ENCODE measurements at regions not wholly inside any gene's neighbourhood (a gene's known extent, or its start where the extent isn't known, plus 50 kb on each side); places are given as distances from the start of the nearest gene placed in this dataset.
"Not testable (repeated sequence)": the region's sequence is repeated elsewhere in the genome, so short reads cannot be mapped to it uniquely, and the experiment has no call there.

GRCh38 chr15:66878761-66879160 is 176.7 kb downstream of the SMAD6 start:
- WGBS, 3 donors, result 52 to 90% (median 85%) methylated on average over 4 of the region's 4 CpGs
- no peak overlapping the region for H3K27ac ChIP-seq (ENCODE audit: low read depth, low read length)

GRCh38 chr15:66879531-66880368 is 177.7 kb downstream of the SMAD6 start:
- 81 to 95% (median 90%) methylated on average over 8 of the region's 8 CpGs for WGBS, 3 donors
- no peak overlapping the region for H3K27ac ChIP-seq (ENCODE audit: low read depth, low read length)

GRCh38 chr15:66880380-66881155 is 178.5 kb downstream of the SMAD6 start:
- no peak overlapping the region for H3K27ac ChIP-seq (ENCODE audit: low read depth, low read length)
- 91 to 95% (median 93%) methylated on average over 11 of the region's 11 CpGs for WGBS, 3 donors

- WGBS, 3 donors, result 94 to 97% (median 96%) methylated on average over 12 of the region's 12 CpGs
- no peak overlapping the region for H3K27ac ChIP-seq (ENCODE audit: low read depth, low read length)
Measured at GRCh38 chr15:66881173-66881905, 179.3 kb downstream of the SMAD6 start.

- 74 to 88% (median 77%) methylated on average over 11 of the region's 11 CpGs for WGBS, 3 donors
- H3K27ac ChIP-seq (ENCODE audit: low read depth, low read length), result no peak overlapping the region
Measured at GRCh38 chr15:66882251-66883020, 180.4 kb downstream of the SMAD6 start.

- no peak overlapping the region for H3K27ac ChIP-seq (ENCODE audit: low read depth, low read length)
- 15 to 29% (median 19%) methylated on average over 10 of the region's 10 CpGs for WGBS, 3 donors
Measured at GRCh38 chr15:66883284-66883911, 181.4 kb downstream of the SMAD6 start.

- H3K27ac ChIP-seq (ENCODE audit: low read depth, low read length), result no peak overlapping the region
- 80 to 89% (median 82%) methylated on average over 8 of the region's 8 CpGs for WGBS, 3 donors
Measured at GRCh38 chr15:66884115-66884622, 181.2 kb upstream of the SMAD3 start.

- 94 to 98% (median 94%) methylated on average over 8 of the region's 8 CpGs for WGBS, 3 donors
- H3K27ac ChIP-seq (ENCODE audit: low read depth, low read length), result no peak overlapping the region
Measured at GRCh38 chr15:66884661-66885237, 180.7 kb upstream of the SMAD3 start.

- no peak overlapping the region for H3K27ac ChIP-seq (ENCODE audit: low read depth, low read length)
- 85 to 99% (median 97%) methylated on average over 5 of the region's 5 CpGs for WGBS, 3 donors
Measured at GRCh38 chr15:66885281-66885915, 180.0 kb upstream of the SMAD3 start.

GRCh38 chr15:66886241-66886675 is 179.1 kb upstream of the SMAD3 start:
- H3K27ac ChIP-seq (ENCODE audit: low read depth, low read length), result no peak overlapping the region
- WGBS, 3 donors, result 66 to 83% (median 71%) methylated on average over 9 of the region's 9 CpGs

- 91 to 96% (median 93%) methylated on average over 7 of the region's 7 CpGs for WGBS, 3 donors
- no peak overlapping the region for H3K27ac ChIP-seq (ENCODE audit: low read depth, low read length)
Measured at GRCh38 chr15:66886686-66887273, 178.6 kb upstream of the SMAD3 start.

GRCh38 chr15:66889298-66889697 is 176.1 kb upstream of the SMAD3 start:
- not testable (repeated sequence) for H3K27ac ChIP-seq (ENCODE audit: low read depth, low read length)

- WGBS, 3 donors, result 23 to 43% (median 41%) methylated on average over 2 of the region's 2 CpGs
- H3K27ac ChIP-seq (ENCODE audit: low read depth, low read length), result no peak overlapping the region
Measured at GRCh38 chr15:66891776-66892175, 173.6 kb upstream of the SMAD3 start.

- WGBS, 3 donors, result 74 to 93% (median 74%) methylated on average over 4 of the region's 4 CpGs
- no peak overlapping the region for H3K27ac ChIP-seq (ENCODE audit: low read depth, low read length)
Measured at GRCh38 chr15:66893294-66893693, 172.1 kb upstream of the SMAD3 start.

- WGBS, 3 donors, result 87 to 97% (median 95%) methylated on average over 5 of the region's 5 CpGs
- H3K27ac ChIP-seq (ENCODE audit: low read depth, low read length), result no peak overlapping the region
Measured at GRCh38 chr15:66894363-66894762, 171.0 kb upstream of the SMAD3 start.

GRCh38 chr15:66894986-66895780 is 170.2 kb upstream of the SMAD3 start:
- no peak overlapping the region for H3K27ac ChIP-seq (ENCODE audit: low read depth, low read length)
- WGBS, 3 donors, result 68 to 95% (median 86%) methylated on average over 4 of the region's 4 CpGs
